ENCODE measurements at regions not wholly inside any gene's neighbourhood (a gene's known extent, or its start where the extent isn't known, plus 50 kb on each side); places are given as distances from the start of the nearest gene placed in this dataset.

GRCh38 chr6:68086199-68086598, 548.9 kb upstream of the ADGRB3 start:
- TF ChIP-seq, protein P1, sequence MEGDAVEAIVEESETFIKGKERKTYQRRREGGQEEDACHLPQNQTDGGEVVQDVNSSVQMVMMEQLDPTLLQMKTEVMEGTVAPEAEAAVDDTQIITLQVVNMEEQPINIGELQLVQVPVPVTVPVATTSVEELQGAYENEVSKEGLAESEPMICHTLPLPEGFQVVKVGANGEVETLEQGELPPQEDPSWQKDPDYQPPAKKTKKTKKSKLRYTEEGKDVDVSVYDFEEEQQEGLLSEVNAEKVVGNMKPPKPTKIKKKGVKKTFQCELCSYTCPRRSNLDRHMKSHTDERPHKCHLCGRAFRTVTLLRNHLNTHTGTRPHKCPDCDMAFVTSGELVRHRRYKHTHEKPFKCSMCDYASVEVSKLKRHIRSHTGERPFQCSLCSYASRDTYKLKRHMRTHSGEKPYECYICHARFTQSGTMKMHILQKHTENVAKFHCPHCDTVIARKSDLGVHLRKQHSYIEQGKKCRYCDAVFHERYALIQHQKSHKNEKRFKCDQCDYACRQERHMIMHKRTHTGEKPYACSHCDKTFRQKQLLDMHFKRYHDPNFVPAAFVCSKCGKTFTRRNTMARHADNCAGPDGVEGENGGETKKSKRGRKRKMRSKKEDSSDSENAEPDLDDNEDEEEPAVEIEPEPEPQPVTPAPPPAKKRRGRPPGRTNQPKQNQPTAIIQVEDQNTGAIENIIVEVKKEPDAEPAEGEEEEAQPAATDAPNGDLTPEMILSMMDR (IDR thresholded peaks at IDR 0.05; ENCODE audit: borderline replicate concordance, extremely low read depth, low read length, poor library complexity, severe bottlenecking): no peak
- TF ChIP-seq EZH2 (IDR thresholded peaks at IDR 0.05; ENCODE audit: borderline replicate concordance, low read depth, low read length, severe bottlenecking): no peak
